ENCODE measurements at regions not wholly inside any gene's neighbourhood (a gene's known extent, or its start where the extent isn't known, plus 50 kb on each side); places are given as distances from the start of the nearest gene placed in this dataset.
A peak's percentile ranks its signal among the peaks of the same experiment; 100 is the strongest.

- WGBS, result 100% methylated on average over 2 of the region's 2 CpGs
- Histone ChIP-seq H3K27ac (ENCODE audit: low read length, poor library complexity, severe bottlenecking) (no peak overlapping the region), H2BK15ac (ENCODE audit: low read depth, poor library complexity, severe bottlenecking) (no peak overlapping the region), H3K18ac (ENCODE audit: low read depth in 1 of 2, low read length in 2 of 2) (no peak overlapping the region), H4K91ac (ENCODE audit: low read length) (no peak overlapping the region), H3K36me3 (ENCODE audit: control insufficient read depth in 1 of 2, insufficient read depth in 2 of 2, low read depth in 1 of 2, low read length in 2 of 2) (no peaks in the 10 kb centered on the region), H2BK120ac (ENCODE audit: low read depth, low read length) (no peak overlapping the region), H2BK12ac (ENCODE audit: low read length in 2 of 2) (no peak overlapping the region), H2AK5ac (ENCODE audit: low read length, severe bottlenecking) (no peak overlapping the region), H2AFZ (ENCODE audit: low read depth, low read length) (no peak overlapping the region), H3K14ac (ENCODE audit: low read length in 2 of 2) (no peak overlapping the region), H4K8ac (ENCODE audit: low read length) (no peak overlapping the region), H3K4me1 (ENCODE audit: control insufficient read depth, insufficient read depth, low read depth, low read length) (no peaks in the 10 kb centered on the region), H3K9ac (ENCODE audit: low read length) (no peak overlapping the region), H3K27me3 (ENCODE audit: control insufficient read depth in 1 of 2, insufficient read depth in 1 of 2, low read length in 2 of 2) (no peaks in the 10 kb centered on the region), H3K4me3 (ENCODE audit: insufficient read depth in 1 of 2, low read depth in 1 of 2, low read length in 2 of 2) (no peak overlapping the region), H3K4me2 (ENCODE audit: low read length, poor library complexity, severe bottlenecking) (no peak overlapping the region), H2BK5ac (ENCODE audit: low read depth, low read length, poor library complexity, severe bottlenecking) (no peak overlapping the region), H3K9me3 (ENCODE audit: control insufficient read depth, low read length) (peaks cover 3% of the 10 kb centered on the region), H3K4ac (ENCODE audit: low read depth in 1 of 2, low read length in 2 of 2) (no peak overlapping the region), H3K23ac (ENCODE audit: low read length in 2 of 2) (no peak overlapping the region), H3K79me1 (replicated peaks; ENCODE audit: low read length, poor library complexity, severe bottlenecking) (no peaks in the 10 kb centered on the region)
- DNase-seq, result no peak
Observed at GRCh38 chr14:44446965-44447364, 60.1 kb downstream of the FSCB start.

GRCh38 chr14:44444454-44444853, 62.6 kb downstream of the FSCB start:
- no peak overlapping the region for H2AFZ ChIP-seq (ENCODE audit: low read depth, low read length)
- H3K79me1 ChIP-seq (replicated peaks; ENCODE audit: low read length, poor library complexity, severe bottlenecking), result no peaks in the 10 kb centered on the region
- H3K4me1 ChIP-seq (ENCODE audit: control insufficient read depth, insufficient read depth, low read depth, low read length), result no peaks in the 10 kb centered on the region
- H3K9ac ChIP-seq (ENCODE audit: low read length), result no peak overlapping the region
- H3K27me3 ChIP-seq (ENCODE audit: control insufficient read depth in 1 of 2, insufficient read depth in 1 of 2, low read length in 2 of 2), result no peaks in the 10 kb centered on the region
- no peak overlapping the region for H4K8ac ChIP-seq (ENCODE audit: low read length)
- H3K36me3 ChIP-seq (ENCODE audit: control insufficient read depth in 1 of 2, insufficient read depth in 2 of 2, low read depth in 1 of 2, low read length in 2 of 2), result no peaks in the 10 kb centered on the region
- no peak overlapping the region for H3K4me2 ChIP-seq (ENCODE audit: low read length, poor library complexity, severe bottlenecking)
- peaks cover 6% of the 10 kb centered on the region for H3K9me3 ChIP-seq (ENCODE audit: control insufficient read depth, low read length)
- no peak for DNase-seq
- H3K4ac ChIP-seq (ENCODE audit: low read depth in 1 of 2, low read length in 2 of 2), result no peak overlapping the region
- H4K91ac ChIP-seq (ENCODE audit: low read length), result no peak overlapping the region
- no peak overlapping the region for H3K4me3 ChIP-seq (ENCODE audit: insufficient read depth in 1 of 2, low read depth in 1 of 2, low read length in 2 of 2)
- no peak overlapping the region for H2BK5ac ChIP-seq (ENCODE audit: low read depth, low read length, poor library complexity, severe bottlenecking)
- no CpG with 5 or more reads among the region's 1 CpG for WGBS
- H2BK120ac ChIP-seq (ENCODE audit: low read depth, low read length), result no peak overlapping the region
- H2AK5ac ChIP-seq (ENCODE audit: low read length, severe bottlenecking), result no peak overlapping the region
- H2BK12ac ChIP-seq (ENCODE audit: low read length in 2 of 2), result no peak overlapping the region
- H3K27ac ChIP-seq (ENCODE audit: low read length, poor library complexity, severe bottlenecking), result no peak overlapping the region
- no peak overlapping the region for H2BK15ac ChIP-seq (ENCODE audit: low read depth, poor library complexity, severe bottlenecking)
- no peak overlapping the region for H3K23ac ChIP-seq (ENCODE audit: low read length in 2 of 2)
- H3K14ac ChIP-seq (ENCODE audit: low read length in 2 of 2), result no peak overlapping the region
- H3K18ac ChIP-seq (ENCODE audit: low read depth in 1 of 2, low read length in 2 of 2), result no peak overlapping the region

GRCh38 chr14:44438936-44439335, 68.1 kb downstream of the FSCB start:
- no peak overlapping the region for H3K14ac ChIP-seq (ENCODE audit: low read length in 2 of 2)
- no peak overlapping the region for H3K4me2 ChIP-seq (ENCODE audit: low read length, poor library complexity, severe bottlenecking)
- no peak overlapping the region for H3K4ac ChIP-seq (ENCODE audit: low read depth in 1 of 2, low read length in 2 of 2)
- no peak overlapping the region for H3K9ac ChIP-seq (ENCODE audit: low read length)
- H4K91ac ChIP-seq (ENCODE audit: low read length), result no peak overlapping the region
- no peak overlapping the region for H2AFZ ChIP-seq (ENCODE audit: low read depth, low read length)
- H3K36me3 ChIP-seq (ENCODE audit: control insufficient read depth in 1 of 2, insufficient read depth in 2 of 2, low read depth in 1 of 2, low read length in 2 of 2), result no peaks in the 10 kb centered on the region
- H3K27ac ChIP-seq (ENCODE audit: low read length, poor library complexity, severe bottlenecking), result no peak overlapping the region
- peaks cover 3% of the 10 kb centered on the region for H3K9me3 ChIP-seq (ENCODE audit: control insufficient read depth, low read length)
- no peak overlapping the region for H2BK12ac ChIP-seq (ENCODE audit: low read length in 2 of 2)
- no peak overlapping the region for H2BK120ac ChIP-seq (ENCODE audit: low read depth, low read length)
- no peaks in the 10 kb centered on the region for H3K4me1 ChIP-seq (ENCODE audit: control insufficient read depth, insufficient read depth, low read depth, low read length)
- H3K4me3 ChIP-seq (ENCODE audit: insufficient read depth in 1 of 2, low read depth in 1 of 2, low read length in 2 of 2), result no peak overlapping the region
- no peak overlapping the region for H3K18ac ChIP-seq (ENCODE audit: low read depth in 1 of 2, low read length in 2 of 2)
- H4K8ac ChIP-seq (ENCODE audit: low read length), result no peak overlapping the region
- no peaks in the 10 kb centered on the region for H3K79me1 ChIP-seq (replicated peaks; ENCODE audit: low read length, poor library complexity, severe bottlenecking)
- no peaks in the 10 kb centered on the region for H3K27me3 ChIP-seq (ENCODE audit: control insufficient read depth in 1 of 2, insufficient read depth in 1 of 2, low read length in 2 of 2)
- peak; percentile 4 for DNase-seq
- no peak overlapping the region for H2BK5ac ChIP-seq (ENCODE audit: low read depth, low read length, poor library complexity, severe bottlenecking)
- no peak overlapping the region for H2BK15ac ChIP-seq (ENCODE audit: low read depth, poor library complexity, severe bottlenecking)
- no peak overlapping the region for H2AK5ac ChIP-seq (ENCODE audit: low read length, severe bottlenecking)
- H3K23ac ChIP-seq (ENCODE audit: low read length in 2 of 2), result no peak overlapping the region

GRCh38 chr14:44438221-44438620, 68.9 kb downstream of the FSCB start:
- WGBS, result no CpG with 5 or more reads among the region's 1 CpG

More at GRCh38 chr14:44438221-44438620, 68.9 kb downstream of the FSCB start:
- no peak overlapping the region for H3K27ac ChIP-seq (ENCODE audit: low read length, poor library complexity, severe bottlenecking)
- no peak overlapping the region for H3K18ac ChIP-seq (ENCODE audit: low read depth in 1 of 2, low read length in 2 of 2)
- no peak overlapping the region for H3K9ac ChIP-seq (ENCODE audit: low read length)
- no peaks in the 10 kb centered on the region for H3K36me3 ChIP-seq (ENCODE audit: control insufficient read depth in 1 of 2, insufficient read depth in 2 of 2, low read depth in 1 of 2, low read length in 2 of 2)
- H2AFZ ChIP-seq (ENCODE audit: low read depth, low read length), result no peak overlapping the region
- H3K4ac ChIP-seq (ENCODE audit: low read depth in 1 of 2, low read length in 2 of 2), result no peak overlapping the region
- no peaks in the 10 kb centered on the region for H3K27me3 ChIP-seq (ENCODE audit: control insufficient read depth in 1 of 2, insufficient read depth in 1 of 2, low read length in 2 of 2)
- no peak overlapping the region for H2AK5ac ChIP-seq (ENCODE audit: low read length, severe bottlenecking)
- H2BK15ac ChIP-seq (ENCODE audit: low read depth, poor library complexity, severe bottlenecking), result no peak overlapping the region
- H3K9me3 ChIP-seq (ENCODE audit: control insufficient read depth, low read length), result peaks cover 3% of the 10 kb centered on the region
- no peaks in the 10 kb centered on the region for H3K79me1 ChIP-seq (replicated peaks; ENCODE audit: low read length, poor library complexity, severe bottlenecking)
- H2BK12ac ChIP-seq (ENCODE audit: low read length in 2 of 2), result no peak overlapping the region
- no peak overlapping the region for H3K23ac ChIP-seq (ENCODE audit: low read length in 2 of 2)
- no peak overlapping the region for H2BK120ac ChIP-seq (ENCODE audit: low read depth, low read length)
- H4K8ac ChIP-seq (ENCODE audit: low read length), result no peak overlapping the region
- H2BK5ac ChIP-seq (ENCODE audit: low read depth, low read length, poor library complexity, severe bottlenecking), result no peak overlapping the region
- no peak overlapping the region for H3K4me2 ChIP-seq (ENCODE audit: low read length, poor library complexity, severe bottlenecking)
- H3K14ac ChIP-seq (ENCODE audit: low read length in 2 of 2), result no peak overlapping the region
- DNase-seq, result no peak
- H3K4me1 ChIP-seq (ENCODE audit: control insufficient read depth, insufficient read depth, low read depth, low read length), result no peaks in the 10 kb centered on the region
- H3K4me3 ChIP-seq (ENCODE audit: insufficient read depth in 1 of 2, low read depth in 1 of 2, low read length in 2 of 2), result no peak overlapping the region
- no peak overlapping the region for H4K91ac ChIP-seq (ENCODE audit: low read length)

Data from mesenchymal stem cell (in vitro differentiated cells and primary cell).